ENCODE measurements at regions not wholly inside any gene's neighbourhood (a gene's known extent, or its start where the extent isn't known, plus 50 kb on each side); places are given as distances from the start of the nearest gene placed in this dataset.

DNA sequence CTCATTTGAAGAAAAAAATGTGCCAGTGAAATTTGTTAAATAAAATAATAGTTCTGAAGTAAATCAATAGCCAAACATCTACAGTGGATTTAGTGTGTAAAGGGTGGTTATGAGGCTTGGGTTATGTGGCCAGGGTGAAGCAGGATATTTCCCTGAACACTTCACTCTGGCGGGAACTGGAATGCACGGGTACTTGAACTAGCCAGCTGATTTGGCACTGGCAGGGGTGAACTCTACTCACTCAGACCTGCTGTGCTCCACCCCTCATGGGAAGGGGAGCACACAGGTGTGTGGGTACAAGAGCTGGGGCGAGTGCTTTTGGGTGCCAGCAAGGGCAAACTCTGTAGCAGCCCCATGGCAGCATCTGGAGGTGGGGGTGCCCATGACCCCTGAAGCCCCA is 278.2 kb downstream of the CALCRL start:
- H3K9me3 Mint-ChIP-seq, result peaks cover 0 to 2% of the 10 kb centered on the region in 2 experiments; a peak in 2 of 5 replicates
- Histone ChIP-seq H3K4me2 (ENCODE audit: insufficient read depth, insufficient read length, low read length) (no peak overlapping the region), H3K4me1 (ENCODE audit: insufficient read depth, low read length) (no peaks in the 10 kb centered on the region), H3K79me1 (ENCODE audit: insufficient read depth, low read depth, low read length, poor library complexity, severe bottlenecking) (no peaks in the 10 kb centered on the region), H4K91ac (ENCODE audit: insufficient read length, low read depth, low read length) (no peak overlapping the region), H4K8ac (replicated peaks; ENCODE audit: insufficient read length, low read depth, low read length) (no peak overlapping the region), H2BK20ac (ENCODE audit: low read depth, low read length, poor library complexity, severe bottlenecking) (peak overlapping the region; percentile 75), H2BK120ac (ENCODE audit: low read depth, low read length, poor library complexity, severe bottlenecking) (no peak overlapping the region), H3T11ph (ENCODE audit: low read length) (no peak overlapping the region), H2AK5ac (ENCODE audit: insufficient read length, low read length) (no peak overlapping the region), H2BK5ac (ENCODE audit: insufficient read length, low read length) (no peak overlapping the region), H3K9me3 (ENCODE audit: control insufficient read depth, low read depth, low read length) (no peaks in the 10 kb centered on the region), H3K9ac (ENCODE audit: extremely low read depth, insufficient read length, low read length) (no peak overlapping the region), H3K27ac (ENCODE audit: insufficient read length, low read depth, low read length) (no peak overlapping the region), H2BK12ac (ENCODE audit: insufficient read length, low read depth, low read length) (no peak overlapping the region), H4K5ac (ENCODE audit: insufficient read length, low read depth, low read length) (no peak overlapping the region), H2AFZ (ENCODE audit: low read length) (no peak overlapping the region), H3K4ac (ENCODE audit: low read depth, low read length) (no peak overlapping the region), H3K79me2 (ENCODE audit: insufficient read depth, low read length) (no peaks in the 10 kb centered on the region), H3K14ac (ENCODE audit: insufficient read depth, low read length) (no peak overlapping the region), H4K20me1 (ENCODE audit: control insufficient read depth, insufficient read depth, insufficient read length) (no peaks in the 10 kb centered on the region), H3K18ac (ENCODE audit: insufficient read length, low read depth, low read length) (no peak overlapping the region), H3K56ac (ENCODE audit: insufficient read length, low read depth, low read length) (no peak overlapping the region), H3K23me2 (ENCODE audit: insufficient read length, low read depth, low read length, poor library complexity, severe bottlenecking) (no peaks in the 10 kb centered on the region), H3K23ac (ENCODE audit: insufficient read length, low read depth, low read length) (no peak overlapping the region), H3K27me3 (ENCODE audit: insufficient read depth, low read length) (no peaks in the 10 kb centered on the region), H2BK15ac (ENCODE audit: low read depth, low read length) (no peak overlapping the region)
- H3K36me3 Mint-ChIP-seq (ENCODE audit: insufficient read depth in 1 of 3, low read depth in 3 of 3), result peaks cover 0 to 2% (median 2%) of the 10 kb centered on the region in 3 experiments; a peak in 4 of 7 replicates
- peak overlapping the region in 1 of 3 experiments; percentile 79; a peak in 2 of 7 replicates for H3K27ac Mint-ChIP-seq
- H3K4me3 Mint-ChIP-seq, result no peak overlapping the region
- no peaks in the 10 kb centered on the region for H3K27me3 Mint-ChIP-seq (ENCODE audit: low read depth)
- WGBS (ENCODE audit: extremely low coverage, insufficient read length, low lambda C conversion rate), result no CpG with 5 or more reads among the region's 3 CpGs
- no peak for DNase-seq
- H3K4me1 Mint-ChIP-seq, result peaks cover 2% of the 10 kb centered on the region in 2 experiments; a peak in 2 of 4 replicates
- TF ChIP-seq, protein P1, sequence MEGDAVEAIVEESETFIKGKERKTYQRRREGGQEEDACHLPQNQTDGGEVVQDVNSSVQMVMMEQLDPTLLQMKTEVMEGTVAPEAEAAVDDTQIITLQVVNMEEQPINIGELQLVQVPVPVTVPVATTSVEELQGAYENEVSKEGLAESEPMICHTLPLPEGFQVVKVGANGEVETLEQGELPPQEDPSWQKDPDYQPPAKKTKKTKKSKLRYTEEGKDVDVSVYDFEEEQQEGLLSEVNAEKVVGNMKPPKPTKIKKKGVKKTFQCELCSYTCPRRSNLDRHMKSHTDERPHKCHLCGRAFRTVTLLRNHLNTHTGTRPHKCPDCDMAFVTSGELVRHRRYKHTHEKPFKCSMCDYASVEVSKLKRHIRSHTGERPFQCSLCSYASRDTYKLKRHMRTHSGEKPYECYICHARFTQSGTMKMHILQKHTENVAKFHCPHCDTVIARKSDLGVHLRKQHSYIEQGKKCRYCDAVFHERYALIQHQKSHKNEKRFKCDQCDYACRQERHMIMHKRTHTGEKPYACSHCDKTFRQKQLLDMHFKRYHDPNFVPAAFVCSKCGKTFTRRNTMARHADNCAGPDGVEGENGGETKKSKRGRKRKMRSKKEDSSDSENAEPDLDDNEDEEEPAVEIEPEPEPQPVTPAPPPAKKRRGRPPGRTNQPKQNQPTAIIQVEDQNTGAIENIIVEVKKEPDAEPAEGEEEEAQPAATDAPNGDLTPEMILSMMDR (conservative IDR thresholded peaks at IDR 0.05), result no peak
